Peyer's patch (tissue), 4 donors: ENCODE measurements at regions not wholly inside any gene's neighbourhood (a gene's known extent, or its start where the extent isn't known, plus 50 kb on each side); places are given as distances from the start of the nearest gene placed in this dataset.

Experiments
- DNase-seq, 3 donors: peaks; one replicate each; pipeline ENCODE4 v3.0.0-alpha.2; 2017 to 2019
- H3K27ac ChIP-seq, 4 donors: fragments of 200-600 bp; sonication (generic); one replicate each; pipeline ENCODE4 v1.5.1; 2016 to 2019
- H3K27me3 ChIP-seq, 2 donors: fragments of 200-600 bp; sonication (generic); one replicate each; pipeline ENCODE4 v1.5.1; 2019
- H3K36me3 ChIP-seq, 3 donors: fragments of 200-600 bp; sonication (generic); one replicate each; pipeline ENCODE4 v1.5.1; 2016 to 2019
- H3K4me1 ChIP-seq, 4 donors: fragments of 200-600 bp; sonication (generic); one replicate each; pipeline ENCODE4 v1.5.1; 2016 to 2019
- H3K4me3 ChIP-seq, 4 donors: fragments of 200-600 bp; sonication (generic); 1 replicate in 3 of 4; 2 replicates in 1 of 4; pipeline ENCODE4 v1.5.1; 2016 to 2019; ENCODE audit warnings: mild to moderate bottlenecking in 1 of 4
- H3K9me3 ChIP-seq, 4 donors: fragments of 200-600 bp; sonication (generic); one replicate each; pipeline ENCODE4 v1.5.1; 2016 to 2019; ENCODE audit warnings: mild to moderate bottlenecking in 1 of 4
- CTCF ChIP-seq, 6 experiments: fragments of 450-650 bp in 4 of 6; fragments of 200-600 bp in 2 of 6; sonication (generic) in 1 of 6; IDR thresholded peaks; one replicate each; pipeline ENCODE4 v1.5.1; 2017 to 2019; ENCODE audit warnings: antibody characterized with exemption in 6 of 6, mild to moderate bottlenecking in 3 of 6, moderate library complexity in 1 of 6
- POLR2A ChIP-seq, 2 donors: fragments of 450-650 bp; IDR thresholded peaks; one replicate each; pipeline ENCODE4 v1.5.1; 2017; ENCODE audit warnings: antibody characterized with exemption in 2 of 2, mild to moderate bottlenecking in 2 of 2, moderate library complexity in 2 of 2

GRCh38 chr3:194784361-194784760, 98.7 kb downstream of the FAM43A start:
- Histone ChIP-seq H3K4me1 (no peaks in the 10 kb centered on the region), H3K36me3 (no peaks in the 10 kb centered on the region), H3K27me3 (no peaks in the 10 kb centered on the region), H3K4me3 (no peak overlapping the region), H3K9me3 (no peaks in the 10 kb centered on the region), H3K27ac (no peak overlapping the region)
- TF ChIP-seq POLR2A (IDR thresholded peaks at IDR 0.05) (no peak), CTCF (IDR thresholded peaks at IDR 0.05) (no peak)
- DNase-seq, result no peak

- no peak overlapping the region for H3K4me3 ChIP-seq
- no peak for DNase-seq
- no peak for TF ChIP-seq POLR2A (IDR thresholded peaks at IDR 0.05)
- TF ChIP-seq CTCF (IDR thresholded peaks at IDR 0.05), result no peak
Observed at GRCh38 chr3:194785315-194785714, 99.6 kb downstream of the FAM43A start.

GRCh38 chr3:194787072-194787471, 101.4 kb downstream of the FAM43A start:
- DNase-seq, result no peak
- Histone ChIP-seq H3K9me3 (no peaks in the 10 kb centered on the region), H3K27me3 (no peaks in the 10 kb centered on the region), H3K27ac (no peak overlapping the region), H3K36me3 (no peaks in the 10 kb centered on the region), H3K4me3 (no peak overlapping the region), H3K4me1 (no peaks in the 10 kb centered on the region)
- no peak for TF ChIP-seq CTCF (IDR thresholded peaks at IDR 0.05)
- TF ChIP-seq POLR2A (IDR thresholded peaks at IDR 0.05), result no peak

More at GRCh38 chr3:194785315-194785714, 99.6 kb downstream of the FAM43A start:
- H3K27me3 ChIP-seq, result no peaks in the 10 kb centered on the region
- no peaks in the 10 kb centered on the region for H3K4me1 ChIP-seq
- H3K27ac ChIP-seq, result no peak overlapping the region
- no peaks in the 10 kb centered on the region for H3K36me3 ChIP-seq
- H3K9me3 ChIP-seq, result no peaks in the 10 kb centered on the region

GRCh38 chr3:194787650-194788049, 102.0 kb downstream of the FAM43A start:
- no peak for TF ChIP-seq POLR2A (IDR thresholded peaks at IDR 0.05)
- TF ChIP-seq CTCF (IDR thresholded peaks at IDR 0.05), result no peak
- no peak for DNase-seq
- Histone ChIP-seq H3K36me3 (no peaks in the 10 kb centered on the region), H3K27ac (no peak overlapping the region), H3K4me3 (no peak overlapping the region), H3K27me3 (no peaks in the 10 kb centered on the region), H3K9me3 (no peaks in the 10 kb centered on the region), H3K4me1 (no peaks in the 10 kb centered on the region)

GRCh38 chr3:194792368-194792767, 106.7 kb downstream of the FAM43A start:
- no peaks in the 10 kb centered on the region for H3K27me3 ChIP-seq
- DNase-seq, result no peak
- H3K36me3 ChIP-seq, result no peaks in the 10 kb centered on the region
- H3K4me3 ChIP-seq, result no peak overlapping the region
- no peak for TF ChIP-seq CTCF (IDR thresholded peaks at IDR 0.05)
- no peak for TF ChIP-seq POLR2A (IDR thresholded peaks at IDR 0.05)
- no peak overlapping the region for H3K27ac ChIP-seq
- H3K9me3 ChIP-seq, result peaks cover 0 to 7% (median 0%) of the 10 kb centered on the region in 4 donors
- no peaks in the 10 kb centered on the region for H3K4me1 ChIP-seq
